HUES64 (cell line): ENCODE measurements at regions not wholly inside any gene's neighbourhood (a gene's known extent, or its start where the extent isn't known, plus 50 kb on each side); places are given as distances from the start of the nearest gene placed in this dataset.

ENCODE experiments used
- H3K27ac ChIP-seq: 2 replicates; pipeline ENCODE4 v1.7.0; 2013; ENCODE audit warnings: low read depth, low read length, inconsistent platforms
- H3K27me3 ChIP-seq: 2 replicates; pipeline ENCODE4 v1.6.1; 2013; ENCODE audit warnings: mild to moderate bottlenecking, low read length; ENCODE audit not compliant: insufficient read depth
- H3K36me3 ChIP-seq: 2 replicates; pipeline ENCODE4 v1.6.1; 2013; ENCODE audit warnings: mild to moderate bottlenecking, low read length; ENCODE audit not compliant: insufficient read depth
- H3K4me1 ChIP-seq: 2 replicates; pipeline ENCODE4 v1.6.1; 2013; ENCODE audit warnings: mild to moderate bottlenecking, low read length, moderate library complexity; ENCODE audit not compliant: insufficient read depth
- H3K4me3 ChIP-seq: 2 replicates; pipeline ENCODE4 v1.5.1; 2013; ENCODE audit warnings: mild to moderate bottlenecking, low read length, moderate library complexity
- H3K9ac ChIP-seq: 2 replicates; pipeline ENCODE4 v1.6.1; 2013; ENCODE audit warnings: mild to moderate bottlenecking, low read depth, low read length
- H3K9me3 ChIP-seq: 2 replicates; pipeline ENCODE4 v1.6.1; 2013; ENCODE audit warnings: low read depth, low read length; ENCODE audit not compliant: insufficient read depth
- WGBS: fragments of 150-250, 120-280 bp; methylation state at CpG from one replicate; pipeline ENCODE4 v1.1.7; 2013; ENCODE audit warnings: missing lambda C conversion rate; 5-methylcytosine and 5-hydroxymethylcytosine counted together

DNA sequence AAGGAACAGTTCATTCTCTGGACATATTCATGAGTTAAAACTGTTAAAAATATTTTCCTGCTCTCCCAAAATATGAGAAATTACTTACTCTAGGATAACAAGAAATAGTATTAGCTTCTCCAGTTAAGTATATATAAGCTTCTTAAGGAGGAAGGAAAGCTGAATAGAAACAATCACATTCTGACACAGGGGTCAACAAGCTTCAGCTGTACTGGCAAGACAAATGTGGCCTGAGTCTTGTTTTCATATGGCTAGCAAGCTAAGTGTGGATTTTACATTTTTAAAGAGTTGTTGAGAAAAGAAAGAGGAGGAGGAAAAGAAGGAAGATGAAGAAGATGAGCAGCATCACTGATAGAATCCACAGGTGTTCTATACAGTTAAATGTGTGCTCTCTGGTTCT is 313.8 kb downstream of the ZPLD1 start:
- no peak overlapping the region for H3K27ac ChIP-seq
- no peaks in the 10 kb centered on the region for H3K9me3 ChIP-seq
- no peaks in the 10 kb centered on the region for H3K27me3 ChIP-seq
- peaks cover 30% of the 10 kb centered on the region for H3K4me1 ChIP-seq
- no peaks in the 10 kb centered on the region for H3K36me3 ChIP-seq
- no peak overlapping the region for H3K9ac ChIP-seq
- no peak overlapping the region for H3K4me3 ChIP-seq

DNA sequence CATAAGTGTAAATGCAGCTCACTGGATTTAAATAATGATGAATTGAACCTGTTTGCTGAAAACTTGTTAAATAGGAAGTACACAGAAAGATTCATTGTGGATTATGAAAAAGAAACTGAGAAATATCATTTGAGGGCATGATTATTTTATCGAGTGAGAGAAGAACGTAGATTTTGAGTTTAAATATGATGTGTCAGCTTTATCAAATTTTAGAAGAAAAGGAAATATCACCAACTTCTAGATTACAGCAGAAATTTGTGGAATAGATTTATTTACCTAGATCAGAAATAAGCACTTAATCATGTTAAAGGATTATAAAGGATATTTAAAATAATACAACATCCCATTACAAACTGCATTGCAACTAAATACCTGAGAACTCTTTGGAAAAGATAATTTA is 315.5 kb downstream of the ZPLD1 start:
- no peaks in the 10 kb centered on the region for H3K9me3 ChIP-seq
- no peaks in the 10 kb centered on the region for H3K36me3 ChIP-seq
- WGBS = 80% methylated on average over 2 of the region's 2 CpGs
- no peak overlapping the region for H3K9ac ChIP-seq
- H3K27me3 ChIP-seq = no peaks in the 10 kb centered on the region
- no peak overlapping the region for H3K4me3 ChIP-seq
- H3K4me1 ChIP-seq = peaks cover 30% of the 10 kb centered on the region
- no peak overlapping the region for H3K27ac ChIP-seq

DNA sequence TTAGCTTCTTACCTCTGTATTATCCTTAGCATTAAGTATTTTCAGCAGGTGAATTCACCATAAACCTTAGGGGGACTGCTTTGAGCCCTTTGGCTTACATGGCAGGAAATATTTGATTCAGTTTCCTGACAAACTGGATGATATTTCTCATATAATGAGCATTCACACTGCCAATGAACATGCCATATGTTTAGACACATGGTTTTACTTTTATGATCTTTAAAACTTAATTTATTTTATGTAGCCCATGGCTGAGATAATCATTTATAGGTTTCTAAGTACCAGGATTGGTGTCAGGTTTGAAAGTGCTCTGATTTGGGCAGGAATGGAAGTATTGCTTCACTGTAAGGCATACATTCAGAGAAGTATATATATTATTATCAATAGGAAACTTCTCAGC is 319.1 kb downstream of the ZPLD1 start:
- H3K27me3 ChIP-seq = no peaks in the 10 kb centered on the region
- no peak overlapping the region for H3K9ac ChIP-seq
- no peak overlapping the region for H3K4me3 ChIP-seq

DNA sequence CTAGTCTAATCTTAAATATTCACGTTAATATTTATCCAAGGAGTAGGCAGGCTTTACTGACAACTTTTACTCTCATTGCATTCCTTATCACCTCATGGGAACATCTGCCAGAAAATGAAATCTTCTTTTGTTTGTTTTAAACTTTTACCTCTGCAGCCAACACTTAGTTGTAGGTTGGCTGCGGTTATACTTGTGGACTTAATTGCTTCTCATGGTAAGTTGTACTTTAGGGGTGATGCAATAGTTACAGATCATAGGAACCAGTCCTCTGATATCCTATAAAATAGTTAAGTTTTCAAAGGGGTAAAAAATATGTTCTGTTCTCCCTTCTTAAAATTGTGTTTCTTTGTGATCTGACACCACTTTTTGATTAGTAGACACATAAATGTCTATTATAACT is 321.9 kb downstream of the ZPLD1 start:
- Histone ChIP-seq H3K36me3 (no peaks in the 10 kb centered on the region), H3K9ac (no peak overlapping the region), H3K27me3 (no peaks in the 10 kb centered on the region), H3K27ac (no peak overlapping the region), H3K4me3 (no peak overlapping the region), H3K4me1 (0 out of 2 replicates have a peak, but pooled peaks cover 4% of the 10 kb centered on the region), H3K9me3 (no peaks in the 10 kb centered on the region)
- WGBS = 89% methylated on average over 1 of the region's 2 CpGs

More for the DNA sequence above, 319.1 kb downstream of the ZPLD1 start:
- H3K4me1 ChIP-seq = peaks cover 25% of the 10 kb centered on the region
- H3K9me3 ChIP-seq = no peaks in the 10 kb centered on the region
- no peak overlapping the region for H3K27ac ChIP-seq
- H3K36me3 ChIP-seq = no peaks in the 10 kb centered on the region

DNA sequence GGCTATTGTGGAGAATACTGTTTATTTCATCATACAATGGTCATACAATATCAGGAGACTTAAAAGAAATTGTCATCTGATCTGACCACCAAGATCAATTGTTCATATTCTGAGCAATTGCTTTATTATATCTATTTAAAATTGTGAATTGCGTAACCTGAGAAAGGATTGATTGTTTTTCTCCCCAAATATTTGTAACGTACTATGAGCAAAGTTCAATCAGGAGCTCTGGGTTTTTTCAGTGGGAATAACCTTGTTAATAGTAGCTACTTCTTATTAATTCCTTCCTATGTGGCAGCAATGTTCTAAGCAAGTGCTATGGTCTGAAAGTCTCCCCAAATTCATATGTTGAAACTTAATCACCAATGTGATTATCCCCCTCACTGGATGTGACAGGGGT is 323.1 kb downstream of the ZPLD1 start:
- no peaks in the 10 kb centered on the region for H3K4me1 ChIP-seq
- WGBS = 100% methylated on average over 1 of the region's 2 CpGs

DNA sequence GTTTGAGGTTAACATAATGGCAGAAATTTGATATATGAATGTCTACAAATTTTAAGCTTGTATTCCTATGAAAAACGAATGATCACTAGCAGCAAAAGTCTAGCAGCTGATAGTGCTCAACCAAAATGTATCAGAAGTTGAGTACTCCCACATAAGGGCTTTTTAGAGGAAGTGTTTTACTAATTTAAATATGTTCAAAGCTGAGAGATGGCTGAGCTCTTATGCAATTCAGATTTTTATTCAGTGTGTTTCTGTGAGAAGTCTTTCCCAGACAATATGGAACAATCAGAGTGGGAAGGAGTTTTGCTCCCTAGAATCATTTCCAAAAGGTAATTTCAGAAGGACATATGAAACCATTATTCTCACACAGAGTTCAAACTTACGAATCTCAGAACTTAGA is 327.0 kb downstream of the ZPLD1 start:
- H3K27ac ChIP-seq = no peak overlapping the region
- no peaks in the 10 kb centered on the region for H3K9me3 ChIP-seq
- no peaks in the 10 kb centered on the region for H3K4me1 ChIP-seq
- H3K27me3 ChIP-seq = no peaks in the 10 kb centered on the region
- no peaks in the 10 kb centered on the region for H3K36me3 ChIP-seq
- 75% methylated on average over 1 of the region's 2 CpGs for WGBS
- no peak overlapping the region for H3K9ac ChIP-seq
- no peak overlapping the region for H3K4me3 ChIP-seq

More for the DNA sequence above, 323.1 kb downstream of the ZPLD1 start:
- Histone ChIP-seq H3K27me3 (no peaks in the 10 kb centered on the region), H3K4me3 (no peak overlapping the region), H3K9me3 (no peaks in the 10 kb centered on the region), H3K36me3 (no peaks in the 10 kb centered on the region), H3K27ac (no peak overlapping the region), H3K9ac (no peak overlapping the region)

DNA sequence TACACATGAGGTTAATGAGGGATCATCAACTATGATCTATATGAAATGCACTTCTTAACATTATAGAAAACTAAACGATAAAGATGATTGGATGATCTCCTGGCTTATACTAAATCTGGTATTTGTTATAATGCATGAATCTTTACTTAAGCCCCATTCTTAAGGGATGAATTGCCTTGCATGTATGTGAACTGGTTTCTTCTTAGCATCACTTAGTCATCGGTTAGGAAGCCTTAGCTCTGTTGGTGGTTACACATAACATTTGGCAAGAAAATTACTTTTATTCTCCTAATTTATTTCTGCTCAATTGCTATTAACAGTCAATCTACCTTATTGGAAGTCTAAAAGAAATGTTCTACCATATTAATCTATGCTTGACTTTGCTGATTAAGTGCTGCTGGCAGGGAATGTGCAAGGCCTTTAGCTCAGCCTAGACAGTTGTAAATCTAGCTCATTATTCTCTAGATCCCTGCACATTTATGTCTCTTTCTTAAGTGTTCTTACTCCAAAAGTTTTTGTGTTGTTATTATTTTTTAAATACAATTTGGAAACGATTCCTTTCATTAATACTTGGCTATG is 356.0 kb downstream of the ZPLD1 start:
- Histone ChIP-seq H3K27me3 (no peaks in the 10 kb centered on the region), H3K9me3 (no peaks in the 10 kb centered on the region), H3K36me3 (no peaks in the 10 kb centered on the region), H3K27ac (no peak overlapping the region), H3K9ac (no peak overlapping the region), H3K4me3 (no peak overlapping the region), H3K4me1 (peaks cover 12% of the 10 kb centered on the region)
- WGBS = 94% methylated on average over 2 of the region's 3 CpGs

DNA sequence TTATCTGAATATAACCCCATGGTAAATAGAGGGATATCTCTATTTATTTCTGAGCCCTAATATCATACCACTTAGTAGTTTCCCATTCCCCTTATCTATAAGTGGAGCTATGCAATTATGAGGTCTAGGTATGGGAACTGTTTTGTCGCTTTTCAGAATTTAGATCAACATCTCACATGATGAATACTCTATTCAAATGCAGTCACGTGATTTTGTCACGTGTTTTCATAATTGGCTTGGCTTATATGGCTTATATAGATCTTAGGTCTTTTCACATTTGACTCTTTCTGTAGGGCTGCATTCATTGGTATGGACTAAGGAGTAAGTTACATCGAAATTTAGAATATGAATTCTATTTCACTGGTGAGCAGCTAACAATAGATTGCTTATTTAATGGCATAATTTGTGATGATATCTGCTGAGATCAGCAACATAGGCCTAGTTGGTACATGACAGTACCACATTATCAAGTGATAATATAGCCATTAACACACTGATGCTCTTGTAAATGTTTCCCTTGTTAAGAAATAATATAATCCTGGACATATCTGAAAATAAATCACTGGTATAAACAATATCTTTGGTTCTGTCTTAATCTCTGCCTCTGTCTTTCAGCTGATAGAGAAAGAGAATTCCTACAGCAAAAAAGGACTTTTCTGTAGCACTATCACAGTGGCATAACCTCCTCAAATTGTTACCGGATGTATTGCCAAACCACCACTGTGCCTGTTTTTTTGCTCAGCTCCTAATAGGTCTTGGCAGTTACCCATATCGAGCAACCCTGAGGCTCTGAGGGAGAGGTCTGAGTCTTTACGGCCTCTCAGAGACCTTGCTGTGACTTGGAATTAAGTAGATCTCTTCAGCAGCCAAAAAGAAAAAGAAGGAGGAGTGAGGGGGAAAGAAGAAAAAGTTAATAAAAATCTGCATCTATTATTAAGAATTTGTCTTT is 357.1 kb downstream of the ZPLD1 start:
- Histone ChIP-seq H3K27me3 (no peaks in the 10 kb centered on the region), H3K4me3 (no peak overlapping the region), H3K4me1 (peaks cover 12% of the 10 kb centered on the region), H3K9me3 (no peaks in the 10 kb centered on the region), H3K36me3 (no peaks in the 10 kb centered on the region), H3K9ac (no peak overlapping the region), H3K27ac (no peak overlapping the region)
- 84% methylated on average over 6 of the region's 7 CpGs for WGBS

DNA sequence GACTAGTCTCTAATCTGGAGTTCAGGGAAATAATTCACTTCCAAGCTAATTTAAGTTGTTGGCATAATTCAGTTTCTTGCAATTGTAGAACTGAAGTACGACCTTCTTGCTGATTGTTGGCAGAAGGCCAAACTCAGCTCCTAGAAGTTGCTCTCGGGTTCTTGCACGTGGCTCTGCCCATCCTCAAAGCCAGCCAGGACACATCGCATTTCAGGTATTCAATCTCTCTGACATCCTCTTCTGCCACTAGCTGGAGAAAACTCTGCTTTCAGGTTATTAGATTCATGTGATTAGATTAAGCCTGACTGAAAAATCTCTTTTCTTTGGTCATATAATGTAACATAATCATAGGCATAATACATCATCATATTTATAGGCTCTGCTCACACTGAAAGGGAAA is 362.0 kb downstream of the ZPLD1 start:
- Histone ChIP-seq H3K27me3 (no peaks in the 10 kb centered on the region), H3K9me3 (no peaks in the 10 kb centered on the region), H3K36me3 (no peaks in the 10 kb centered on the region), H3K4me1 (no peaks in the 10 kb centered on the region; the same call in 1 of the 2 replicates), H3K27ac (no peak overlapping the region), H3K4me3 (no peak overlapping the region), H3K9ac (no peak overlapping the region)
- WGBS = 87% methylated on average over 4 of the region's 4 CpGs

DNA sequence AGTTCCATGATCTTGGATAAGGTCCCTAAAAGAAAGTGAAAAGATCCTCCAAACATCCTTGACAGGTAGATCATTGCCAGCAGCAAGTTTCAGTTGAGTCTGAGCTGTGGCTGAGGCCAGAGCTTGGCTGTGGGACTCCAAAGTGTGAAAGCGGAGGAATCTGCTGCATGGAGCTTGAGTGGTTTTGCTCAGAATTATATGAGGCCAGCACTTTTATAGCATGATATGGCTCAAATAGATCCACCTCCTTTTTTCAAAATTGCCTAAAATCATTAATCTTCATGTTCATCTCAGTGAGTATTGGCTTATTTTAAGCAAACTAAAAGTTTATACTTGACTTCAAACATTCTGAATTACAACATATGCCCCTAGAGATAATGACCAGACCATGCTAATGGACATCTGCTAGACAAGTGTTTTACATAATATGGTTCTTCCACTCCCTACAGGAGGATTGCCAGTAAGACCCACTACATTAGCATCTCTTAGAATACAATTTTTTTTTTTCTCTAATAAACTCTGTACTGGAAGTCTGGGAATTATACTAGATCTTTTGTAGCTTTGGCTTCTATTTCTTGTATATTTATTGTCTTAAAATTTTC is 368.1 kb downstream of the ZPLD1 start:
- Histone ChIP-seq H3K9me3 (no peaks in the 10 kb centered on the region), H3K27ac (no peak overlapping the region), H3K4me1 (no peaks in the 10 kb centered on the region), H3K36me3 (no peaks in the 10 kb centered on the region), H3K9ac (no peak overlapping the region), H3K27me3 (no peaks in the 10 kb centered on the region), H3K4me3 (no peak overlapping the region)
- WGBS = 100% methylated on average over 1 of the region's 1 CpG

DNA sequence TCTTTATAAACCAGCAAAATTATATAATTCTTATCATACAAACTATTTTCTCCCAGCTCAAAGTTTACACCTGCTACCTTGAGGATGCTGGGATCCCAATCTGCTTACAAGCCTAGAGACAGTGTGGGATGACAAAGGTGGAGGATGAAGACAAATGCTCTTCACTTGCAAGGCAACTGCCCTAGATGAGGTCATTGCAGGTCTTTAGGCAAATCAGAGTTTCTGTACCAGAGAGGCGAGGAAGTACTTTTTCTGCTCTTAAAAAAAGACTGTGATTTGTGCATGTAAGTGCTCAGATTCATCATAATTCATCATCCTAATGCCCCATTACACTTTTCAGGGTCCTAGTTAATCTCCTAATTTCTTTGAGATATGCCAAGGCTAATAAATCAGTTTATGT is 376.1 kb downstream of the ZPLD1 start:
- Histone ChIP-seq H3K9ac (no peak overlapping the region), H3K27ac (no peak overlapping the region), H3K36me3 (no peaks in the 10 kb centered on the region), H3K4me3 (no peak overlapping the region), H3K4me1 (no peaks in the 10 kb centered on the region), H3K9me3 (no peaks in the 10 kb centered on the region), H3K27me3 (no peaks in the 10 kb centered on the region)
- WGBS = 89% methylated on average over 1 of the region's 1 CpG
